Activated B cell treated with CpG ODN at 0.5 μM for 24 hours (primary cell): ENCODE measurements at regions not wholly inside any gene's neighbourhood (a gene's known extent, or its start where the extent isn't known, plus 50 kb on each side); places are given as distances from the start of the nearest gene placed in this dataset.

Source experiments
- ATAC-seq: fragments of 200-7000 bp; cut with Tn5 transposase; one replicate; pipeline ENCODE4 v1.10.0; 2021; ENCODE audit warnings: low read depth, mild to moderate bottlenecking, moderate library complexity
- CTCF ChIA-PET: fragments of 350-600 bp; sonication (Branson Sonifier 250); formaldehyde crosslinking; loops from one replicate; lab custom pipeline; 2021; ENCODE audit warnings: antibody characterized with exemption; lab: Charles Lee
- POLR2A ChIA-PET: fragments of 350-600 bp; sonication (Branson Sonifier 250); formaldehyde crosslinking; loops from one replicate; lab custom pipeline; 2021; ENCODE audit warnings: antibody characterized with exemption; lab: Charles Lee
- DNase-seq: peaks from one replicate; pipeline ENCODE4 v3.0.0; 2022
- H3K27ac Mint-ChIP-seq: one replicate; pipeline ENCODE4 v1.8.0; 2020; ENCODE audit warnings: mixed read lengths
- H3K27me3 Mint-ChIP-seq: one replicate; pipeline ENCODE4 v1.8.0; 2021; ENCODE audit warnings: mixed read lengths
- H3K36me3 Mint-ChIP-seq: one replicate; pipeline ENCODE4 v1.8.0; 2021; ENCODE audit warnings: low read depth, mixed read lengths
- H3K4me1 Mint-ChIP-seq: one replicate; pipeline ENCODE4 v1.8.0; 2021; ENCODE audit warnings: mixed read lengths
- H3K4me3 Mint-ChIP-seq: one replicate; pipeline ENCODE4 v1.8.0; 2020; ENCODE audit warnings: mild to moderate bottlenecking, mixed read lengths
- H3K9me3 Mint-ChIP-seq: one replicate; pipeline ENCODE4 v1.8.0; 2020; ENCODE audit warnings: mixed read lengths
- CTCF ChIP-seq: fragments of 200-600 bp; IDR thresholded peaks from one replicate; pipeline ENCODE4 v1.8.0; 2022; ENCODE audit warnings: antibody characterized with exemption, mild to moderate bottlenecking
- intact Hi-C: fragments of 100-400 bp; cut with micrococcal nuclease; formaldehyde crosslinking; loops from one replicate; pipeline ENCODE4 v1.15.1; 2024

- H3K4me1 Mint-ChIP-seq: no peaks in the 10 kb centered on the region
- H3K9me3 Mint-ChIP-seq: peaks cover 2% of the 10 kb centered on the region
- no peak for DNase-seq
- CTCF ChIA-PET: no interaction called here
- H3K4me3 Mint-ChIP-seq: no peak overlapping the region
- no peak for TF ChIP-seq CTCF
- no peaks in the 10 kb centered on the region for H3K27me3 Mint-ChIP-seq
- POLR2A ChIA-PET: no interaction called here
- intact Hi-C loops: no loop called here
- H3K36me3 Mint-ChIP-seq: no peaks in the 10 kb centered on the region
- no peak overlapping the region for H3K27ac Mint-ChIP-seq
- no peak for ATAC-seq
Measured at GRCh38 chr2:79434362-79434761, 78.5 kb upstream of the CTNNA2 start.

GRCh38 chr2:79432731-79433146, 80.1 kb upstream of the CTNNA2 start:
- H3K9me3 Mint-ChIP-seq: peaks cover 2% of the 10 kb centered on the region
- no peak for ATAC-seq
- POLR2A ChIA-PET: no interaction called here
- H3K27ac Mint-ChIP-seq: no peak overlapping the region
- no peak overlapping the region for H3K4me3 Mint-ChIP-seq
- no peaks in the 10 kb centered on the region for H3K27me3 Mint-ChIP-seq
- DNase-seq: no peak
- CTCF ChIA-PET: no interaction called here
- intact Hi-C loops: no loop called here
- H3K36me3 Mint-ChIP-seq: no peaks in the 10 kb centered on the region
- no peaks in the 10 kb centered on the region for H3K4me1 Mint-ChIP-seq
- TF ChIP-seq CTCF: no peak

- intact Hi-C loops: no loop called here
- H3K27me3 Mint-ChIP-seq: no peaks in the 10 kb centered on the region
- no peaks in the 10 kb centered on the region for H3K36me3 Mint-ChIP-seq
- CTCF ChIA-PET: no interaction called here
- H3K4me3 Mint-ChIP-seq: no peak overlapping the region
- no peak for ATAC-seq
- POLR2A ChIA-PET: no interaction called here
- no peak overlapping the region for H3K27ac Mint-ChIP-seq
- no peak for DNase-seq
- H3K4me1 Mint-ChIP-seq: no peaks in the 10 kb centered on the region
- no peak for TF ChIP-seq CTCF
- H3K9me3 Mint-ChIP-seq: peaks cover 2% of the 10 kb centered on the region
Measured at GRCh38 chr2:79428745-79429144, 84.1 kb upstream of the CTNNA2 start.

- DNase-seq: no peak
- no peaks in the 10 kb centered on the region for H3K4me1 Mint-ChIP-seq
- no peak overlapping the region for H3K4me3 Mint-ChIP-seq
- ChIA-PET CTCF (no interaction called here), POLR2A (no interaction called here)
- H3K36me3 Mint-ChIP-seq: no peaks in the 10 kb centered on the region
- no peaks in the 10 kb centered on the region for H3K27me3 Mint-ChIP-seq
- intact Hi-C loops: no loop called here
- H3K9me3 Mint-ChIP-seq: peaks cover 14% of the 10 kb centered on the region
- no peak for ATAC-seq
- H3K27ac Mint-ChIP-seq: no peak overlapping the region
- no peak for TF ChIP-seq CTCF
Measured at GRCh38 chr2:79414690-79415089, 98.2 kb upstream of the CTNNA2 start.

GRCh38 chr2:79394485-79394859, 118.4 kb upstream of the CTNNA2 start:
- TF ChIP-seq CTCF: no peak
- Mint-ChIP-seq H3K4me3 (no peak overlapping the region), H3K36me3 (no peaks in the 10 kb centered on the region), H3K27me3 (no peaks in the 10 kb centered on the region), H3K4me1 (no peaks in the 10 kb centered on the region), H3K27ac (no peak overlapping the region), H3K9me3 (peaks cover 6% of the 10 kb centered on the region)
- DNase-seq (no peak), ATAC-seq (no peak)
- ChIA-PET CTCF (no interaction called here), POLR2A (no interaction called here)
- intact Hi-C loops: no loop called here
